Central memory CD4-positive, alpha-beta T cell (primary cell): ENCODE measurements at regions not wholly inside any gene's neighbourhood (a gene's known extent, or its start where the extent isn't known, plus 50 kb on each side); places are given as distances from the start of the nearest gene placed in this dataset.
"Not testable (repeated sequence)": the region's sequence is repeated elsewhere in the genome, so short reads cannot be mapped to it uniquely, and the experiment has no call there.

Experiments
- DNase-seq: peaks from one replicate; pipeline ENCODE4 v3.0.0; 2022

DNA sequence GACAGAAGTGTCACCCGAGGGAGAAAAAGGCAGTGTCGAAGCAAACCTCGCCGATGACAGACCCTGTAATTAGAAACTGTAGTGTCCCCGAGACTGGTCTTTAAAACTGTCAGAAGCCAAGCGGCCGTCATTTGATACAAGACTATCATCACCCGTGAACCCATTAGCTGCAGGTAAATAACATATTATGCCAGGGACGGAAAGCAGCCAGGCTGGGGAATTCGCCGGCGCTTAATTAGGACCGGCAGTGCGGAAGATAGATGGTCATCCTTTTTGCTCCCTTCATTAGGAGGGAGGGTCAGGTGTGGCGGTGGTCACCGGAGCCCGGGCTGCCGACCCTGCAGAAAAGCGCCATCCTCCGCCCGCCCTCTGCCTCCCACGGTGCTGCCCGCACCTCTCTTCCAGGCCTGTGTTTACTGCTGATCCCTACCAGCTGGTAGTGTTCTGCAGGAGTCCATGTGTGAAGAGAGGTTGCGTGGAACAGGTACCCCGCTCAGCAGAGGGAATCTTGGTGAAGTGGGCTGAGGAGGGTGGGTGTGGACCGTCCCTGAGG lies 109.4 kb upstream of the GSE1 start:
- DNase-seq: no peak

DNA sequence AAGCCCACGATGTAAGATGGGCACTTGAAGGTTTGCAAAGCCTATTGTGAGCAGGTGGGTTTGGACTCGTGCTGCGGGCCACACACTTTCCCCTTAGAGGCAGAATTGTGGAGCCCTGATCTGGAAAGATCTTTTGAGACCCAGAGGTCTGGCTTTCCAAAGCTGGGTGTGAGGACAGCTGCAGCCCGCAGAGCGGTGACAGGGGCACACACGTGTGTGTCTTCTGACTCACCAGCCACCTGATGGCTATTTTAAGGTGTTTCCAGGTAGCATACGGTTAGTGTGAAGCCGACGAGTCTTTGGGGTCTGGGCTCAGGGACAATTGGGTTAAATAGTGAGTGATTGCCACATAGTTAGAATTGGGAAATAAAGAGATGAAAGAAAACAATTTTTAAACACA lies 108.9 kb upstream of the GSE1 start:
- DNase-seq: no peak

- no peak for DNase-seq
Measured at GRCh38 chr16:85505794-85506634, 107.1 kb upstream of the GSE1 start.

DNA sequence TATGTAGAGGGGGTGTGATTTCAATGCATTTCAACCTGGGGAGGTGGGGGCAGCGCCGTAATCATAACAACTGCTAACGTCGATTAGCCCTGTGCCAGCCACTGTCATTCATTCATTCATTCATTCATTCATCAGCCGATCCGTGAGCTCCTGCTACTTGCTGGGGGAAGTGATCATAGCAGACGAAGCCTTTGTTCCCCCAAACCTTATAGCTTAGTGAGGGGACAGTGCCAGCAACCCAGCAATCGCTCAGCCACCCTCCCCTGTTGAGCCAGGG lies 106.5 kb upstream of the GSE1 start:
- DNase-seq: no peak

GRCh38 chr16:85507342-85507741 lies 105.8 kb upstream of the GSE1 start:
- no peak for DNase-seq

DNA sequence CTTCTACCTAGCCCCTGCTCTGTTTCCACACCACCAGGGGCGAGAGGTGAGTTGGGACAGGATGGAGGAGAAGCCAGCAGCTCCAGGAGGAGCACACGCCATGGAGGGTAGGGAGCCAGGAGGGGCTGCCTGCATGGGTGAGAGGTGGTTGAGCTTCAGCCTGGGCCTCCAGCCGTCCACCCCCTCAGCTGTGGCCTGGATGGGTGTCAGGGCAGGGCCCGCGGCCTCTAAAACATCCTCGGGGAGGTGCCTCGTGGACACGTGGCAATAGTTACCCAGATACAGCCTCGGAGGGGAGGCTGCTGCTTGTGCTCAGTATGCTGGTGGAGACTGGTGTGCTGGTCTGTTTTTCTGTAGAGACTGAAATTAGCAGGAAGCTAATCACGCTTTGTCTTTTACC lies 104.7 kb upstream of the GSE1 start:
- DNase-seq: no peak

- DNase-seq: no peak
Measured at GRCh38 chr16:85508993-85509392, 104.1 kb upstream of the GSE1 start.

GRCh38 chr16:85510041-85510659 lies 103.0 kb upstream of the GSE1 start:
- no peak for DNase-seq

- DNase-seq: no peak
Measured at GRCh38 chr16:85511938-85512807, 100.9 kb upstream of the GSE1 start.

DNA sequence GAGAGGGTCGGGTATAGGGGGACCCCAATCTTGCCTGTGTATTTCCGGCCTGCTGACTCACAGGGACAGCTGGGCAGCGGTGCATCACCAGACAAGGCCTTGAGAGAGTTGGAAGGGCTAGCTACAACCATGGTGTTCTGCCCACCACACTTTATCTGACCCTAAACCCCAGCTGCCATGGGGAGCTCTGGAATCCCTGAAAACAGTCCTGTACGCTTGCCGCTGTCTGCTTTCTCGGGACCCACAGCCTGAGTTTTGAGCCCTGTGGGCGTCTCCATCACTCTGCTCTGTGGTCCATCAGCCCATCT lies 100.4 kb upstream of the GSE1 start:
- no peak for DNase-seq

DNA sequence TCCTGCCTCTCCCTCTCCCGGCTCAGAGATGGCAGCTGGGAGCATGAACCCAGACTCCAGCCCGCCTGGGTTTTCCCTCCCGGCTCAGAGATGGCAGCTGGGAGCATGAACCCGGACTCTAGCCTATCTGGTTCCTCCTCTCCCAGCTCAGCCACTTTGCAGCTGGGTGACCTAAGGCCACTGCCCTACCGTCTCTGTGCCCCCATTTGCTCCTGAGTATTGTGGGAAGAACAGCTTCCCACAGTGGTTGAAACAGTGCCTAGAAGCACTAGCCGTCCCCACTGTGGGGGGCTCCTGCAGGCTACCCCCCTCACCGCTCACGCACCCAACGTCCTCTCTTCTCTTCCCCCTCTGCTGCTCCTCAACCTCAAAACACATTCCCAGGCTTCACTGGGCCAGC lies 99.9 kb upstream of the GSE1 start:
- no peak for DNase-seq

- no peak for DNase-seq
Measured at GRCh38 chr16:85513649-85514048, 99.5 kb upstream of the GSE1 start.

GRCh38 chr16:85514295-85514597 lies 98.9 kb upstream of the GSE1 start:
- no peak for DNase-seq

DNA sequence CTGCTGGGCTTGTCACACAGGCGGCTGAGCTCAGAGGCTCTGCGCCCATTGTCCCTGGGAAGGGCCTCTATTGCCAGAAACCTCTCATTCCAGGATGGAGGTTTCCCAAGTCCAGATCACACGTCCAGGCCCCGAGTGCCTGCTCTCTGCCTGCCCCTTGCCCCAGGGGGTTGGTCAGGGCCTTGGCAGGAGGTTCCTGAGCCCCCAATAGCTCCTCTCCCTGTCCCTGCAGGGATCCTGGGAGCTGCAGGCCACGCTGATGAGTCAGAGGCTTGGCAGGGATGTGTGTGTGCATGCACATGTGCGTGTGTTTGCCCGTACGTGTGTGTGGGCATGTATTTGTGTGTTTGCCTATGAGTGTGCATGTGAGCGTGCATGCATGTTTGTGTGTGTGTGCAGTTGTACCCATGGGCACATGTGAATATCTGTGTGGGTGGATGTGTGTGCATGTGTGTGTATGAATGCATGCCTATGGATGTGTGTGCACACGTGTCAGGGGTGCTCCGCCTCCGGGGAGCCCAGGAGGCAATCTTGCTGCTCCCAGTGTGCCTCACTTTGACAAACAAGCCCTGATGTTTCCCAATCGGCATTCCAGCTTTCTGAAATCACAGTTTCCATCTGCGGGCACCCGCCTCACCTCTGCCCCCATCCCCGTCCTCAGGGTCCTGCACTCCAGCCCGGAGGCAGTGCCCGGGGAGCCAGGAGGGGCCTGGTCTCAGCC lies 98.4 kb upstream of the GSE1 start:
- DNase-seq: no peak

- no peak for DNase-seq
Measured at GRCh38 chr16:85515319-85515745, 97.8 kb upstream of the GSE1 start.

- DNase-seq: no peak
Measured at GRCh38 chr16:85515830-85516397, 97.2 kb upstream of the GSE1 start.

GRCh38 chr16:85517154-85517553 lies 96.0 kb upstream of the GSE1 start:
- DNase-seq: no peak

GRCh38 chr16:85517563-85518179 lies 95.5 kb upstream of the GSE1 start:
- no peak for DNase-seq

DNA sequence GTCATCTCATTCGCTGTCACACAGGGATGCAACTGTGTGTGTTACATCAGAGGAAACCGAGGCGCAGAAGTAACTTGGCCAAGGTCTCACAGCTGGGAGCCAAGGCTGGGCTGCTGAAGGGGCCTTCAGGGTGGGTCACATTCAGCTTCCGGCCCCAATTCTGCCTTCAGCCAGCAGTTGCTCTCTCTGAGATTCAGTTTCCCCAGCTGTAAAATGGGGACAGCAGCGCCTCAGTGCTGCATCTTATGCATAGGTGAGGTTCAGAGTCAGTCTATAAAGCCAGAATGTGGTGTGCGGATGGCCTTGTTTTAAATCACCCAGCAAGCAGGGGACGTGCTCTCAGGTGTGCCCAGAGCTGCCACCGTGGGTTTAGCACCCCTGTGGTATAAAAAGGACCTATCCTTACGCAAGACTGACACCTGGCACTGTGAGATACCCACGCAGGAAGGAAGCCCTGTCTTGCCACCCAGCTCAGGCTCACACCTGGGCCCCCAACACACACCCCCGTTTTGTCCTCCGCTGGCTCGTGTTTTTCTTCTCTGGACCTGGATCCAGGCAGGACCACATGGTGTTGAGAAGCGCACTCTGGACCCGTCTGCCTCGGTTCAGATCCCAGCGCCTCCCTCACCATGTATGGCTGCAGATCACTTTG lies 94.6 kb upstream of the GSE1 start:
- no peak for DNase-seq

- not testable (repeated sequence) for DNase-seq
Measured at GRCh38 chr16:85519050-85519440, 94.1 kb upstream of the GSE1 start.

- DNase-seq: no peak
Measured at GRCh38 chr16:85519540-85520231, 93.4 kb upstream of the GSE1 start.
